NAMALWA (cell line): ENCODE measurements at regions not wholly inside any gene's neighbourhood (a gene's known extent, or its start where the extent isn't known, plus 50 kb on each side); places are given as distances from the start of the nearest gene placed in this dataset.
A peak's percentile ranks its signal among the peaks of the same experiment; 100 is the strongest.

Experiments used
- DNase-seq: peaks from one replicate; pipeline ENCODE4 v3.0.0-alpha.2; 2015; ENCODE audit warnings: low spot score

DNA sequence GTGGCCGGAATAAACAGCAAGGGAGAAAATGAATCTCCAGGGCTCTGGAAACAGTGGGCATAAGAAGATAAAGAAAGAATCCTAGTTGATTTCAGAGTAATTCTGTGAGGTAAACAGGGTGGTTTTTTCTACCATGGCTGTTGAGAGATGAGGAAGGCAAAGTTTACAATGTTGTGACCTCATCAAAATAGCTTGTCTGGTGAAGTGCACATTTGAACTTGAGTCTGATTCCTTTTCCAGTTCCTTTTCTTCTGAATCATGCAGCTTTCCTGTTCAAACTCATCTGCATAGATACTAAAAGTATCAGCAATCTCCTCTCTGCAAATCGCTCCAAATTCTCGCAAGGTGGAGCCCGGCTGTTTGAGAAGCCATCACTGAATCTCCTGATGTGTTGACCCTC, 161.7 kb downstream of the PLPP3 start:
- no peak for DNase-seq

DNA sequence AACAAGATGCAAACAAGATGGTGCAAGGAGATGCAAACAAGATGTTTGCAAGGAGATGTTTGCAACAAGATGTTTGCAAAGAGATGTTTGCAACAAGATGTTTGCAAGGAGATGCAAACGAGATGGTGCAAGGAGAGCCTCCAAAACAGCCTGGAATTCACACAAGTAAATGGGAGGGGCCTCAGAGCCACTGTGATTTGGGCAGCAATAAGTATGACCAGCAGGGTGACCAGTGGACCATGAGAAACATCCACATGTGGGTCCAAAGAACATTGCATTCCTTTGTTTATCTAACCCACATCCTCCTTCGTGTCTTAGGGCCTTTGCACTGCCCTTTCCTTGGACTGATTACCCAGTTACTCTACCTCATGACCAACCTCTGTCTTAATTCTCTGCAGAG, 162.9 kb downstream of the PLPP3 start:
- no peak for DNase-seq

DNA sequence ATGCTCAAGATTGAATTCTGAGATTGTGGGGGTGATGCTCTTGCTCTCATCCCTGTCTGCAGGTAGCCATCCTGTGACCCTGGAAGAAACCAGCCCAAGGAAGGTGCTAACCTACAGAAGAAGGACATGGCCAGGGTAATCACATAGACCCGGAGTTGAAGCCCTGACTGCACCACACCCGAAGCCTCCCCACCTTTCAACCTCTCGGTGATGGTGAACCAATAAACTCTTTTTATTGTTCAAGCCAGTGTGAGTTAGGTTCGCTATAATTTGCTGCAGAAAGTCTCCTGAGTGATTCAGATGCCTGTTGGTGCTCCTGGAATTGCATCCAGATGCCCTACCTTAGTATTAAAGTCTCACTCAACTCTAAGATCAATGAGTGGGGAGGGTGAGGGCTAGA, 163.6 kb downstream of the PLPP3 start:
- DNase-seq: no peak

DNA sequence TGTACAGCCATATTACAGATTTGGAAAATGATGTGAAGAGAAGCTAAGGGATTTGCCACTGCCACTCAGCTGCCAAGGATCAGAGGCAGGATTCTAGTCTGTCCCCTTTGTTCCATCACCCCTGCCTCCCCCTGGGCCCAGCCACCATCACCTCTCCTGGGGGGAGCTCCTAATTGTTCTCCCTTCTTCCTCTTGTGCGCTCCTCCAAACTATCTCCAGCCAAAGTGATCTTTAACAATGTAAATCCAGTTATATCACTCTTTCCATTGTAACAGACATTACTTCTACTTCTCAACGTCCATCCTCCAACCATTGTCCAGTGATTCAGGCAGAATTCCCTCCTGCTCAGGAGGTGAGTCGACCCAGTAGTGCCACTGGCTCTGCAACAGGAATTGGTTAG, 164.1 kb downstream of the PLPP3 start:
- no peak for DNase-seq

DNA sequence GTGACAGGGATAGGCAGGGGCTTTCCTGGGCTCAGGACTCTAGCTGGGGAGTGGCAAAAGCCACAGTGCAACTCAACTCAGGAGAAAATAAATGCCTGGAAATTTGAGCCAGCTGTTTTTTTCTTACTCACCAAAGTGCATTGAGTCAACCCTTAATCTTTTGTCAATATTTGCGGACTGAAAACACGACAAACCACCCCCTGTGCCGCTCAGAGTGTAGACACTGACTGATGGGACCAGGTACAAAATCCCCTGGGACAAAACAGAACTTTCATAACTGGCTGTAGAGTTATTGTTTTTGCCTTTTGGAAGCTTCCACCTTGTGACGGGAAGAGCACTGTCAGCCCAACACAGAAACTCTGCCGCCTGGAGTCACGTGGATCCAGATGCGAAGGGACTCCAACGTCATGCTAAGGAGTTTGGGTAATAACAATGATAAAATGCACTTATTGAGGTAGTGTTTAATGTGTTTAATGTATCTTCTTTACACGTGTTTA, 164.6 kb downstream of the PLPP3 start:
- DNase-seq: no peak

DNA sequence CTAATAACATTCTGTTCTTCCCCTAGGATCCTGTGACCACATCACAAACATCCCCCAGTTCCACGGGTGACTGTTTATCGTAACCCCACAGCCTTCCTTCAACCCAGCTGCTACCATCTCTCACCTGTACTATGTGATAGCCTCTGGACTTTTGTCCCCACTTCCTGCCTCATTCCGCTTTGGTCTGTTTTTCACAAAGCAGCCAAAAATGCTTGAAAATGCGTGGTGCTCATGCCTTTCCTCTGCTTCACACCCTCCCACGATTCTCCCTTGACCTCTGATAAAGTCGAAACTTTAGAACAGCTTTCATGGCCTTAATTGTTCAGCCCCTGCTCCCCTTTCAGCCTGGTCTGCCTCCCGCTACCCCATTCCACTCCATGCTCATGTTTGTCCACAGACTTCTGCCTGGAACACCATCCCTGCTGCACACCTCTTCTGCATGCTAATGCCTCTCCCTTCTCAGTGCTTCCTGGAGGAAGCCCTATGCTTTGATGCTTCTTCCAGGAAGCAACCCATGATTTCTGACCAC, 165.6 kb downstream of the PLPP3 start:
- no peak for DNase-seq

DNA sequence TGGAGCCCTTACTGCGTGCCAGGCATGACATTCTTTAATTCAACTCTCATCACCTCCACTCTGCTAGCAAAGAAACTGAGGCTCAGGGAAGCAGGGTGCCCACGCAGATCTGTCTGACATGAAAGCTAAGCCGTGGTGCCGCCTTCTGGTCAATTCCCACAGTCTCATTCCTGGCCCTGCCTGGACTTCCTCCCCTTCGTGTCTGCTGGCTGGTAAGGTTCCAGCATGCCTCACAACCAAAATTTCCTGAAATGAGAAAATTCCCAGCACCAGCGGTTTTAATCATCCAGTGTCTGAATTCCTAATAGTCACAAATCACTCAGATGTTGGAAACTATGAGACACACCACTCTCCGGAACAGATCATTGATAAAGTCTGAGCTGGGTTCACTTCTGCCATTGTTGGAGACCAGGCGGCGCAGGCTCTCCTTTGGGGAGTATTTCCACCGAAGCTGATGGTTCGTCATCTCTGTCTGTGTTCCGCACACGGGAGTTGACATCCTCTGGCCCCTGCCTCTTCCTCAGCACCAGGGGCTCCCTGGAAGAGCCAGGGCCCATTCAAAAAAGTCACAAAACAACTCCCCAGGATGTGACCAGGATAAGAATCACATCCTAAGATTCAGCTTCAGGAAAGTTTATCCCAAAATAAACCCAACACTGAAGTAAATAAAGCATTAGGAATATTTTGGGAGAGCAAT, 167.7 kb downstream of the PLPP3 start:
- DNase-seq: no peak

DNA sequence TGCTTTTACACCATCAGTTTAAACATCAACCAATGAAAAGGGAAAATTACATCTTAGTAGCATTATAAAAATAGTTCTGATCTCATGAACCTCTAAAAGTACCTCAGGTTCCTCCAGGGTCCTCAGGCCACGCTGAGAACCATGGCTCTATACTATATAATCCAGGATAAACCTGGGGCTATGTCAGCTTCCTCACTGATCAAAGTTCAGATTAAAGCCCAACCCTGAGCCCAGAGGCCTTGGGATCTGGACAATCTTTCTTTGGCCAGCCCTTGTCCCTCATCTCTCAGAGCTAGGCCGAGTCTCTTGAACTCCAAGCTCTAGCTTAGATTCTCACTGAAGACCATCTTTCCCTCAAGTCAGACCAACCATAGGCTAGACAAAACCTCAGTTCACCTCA, 168.3 kb downstream of the PLPP3 start:
- no peak for DNase-seq

DNA sequence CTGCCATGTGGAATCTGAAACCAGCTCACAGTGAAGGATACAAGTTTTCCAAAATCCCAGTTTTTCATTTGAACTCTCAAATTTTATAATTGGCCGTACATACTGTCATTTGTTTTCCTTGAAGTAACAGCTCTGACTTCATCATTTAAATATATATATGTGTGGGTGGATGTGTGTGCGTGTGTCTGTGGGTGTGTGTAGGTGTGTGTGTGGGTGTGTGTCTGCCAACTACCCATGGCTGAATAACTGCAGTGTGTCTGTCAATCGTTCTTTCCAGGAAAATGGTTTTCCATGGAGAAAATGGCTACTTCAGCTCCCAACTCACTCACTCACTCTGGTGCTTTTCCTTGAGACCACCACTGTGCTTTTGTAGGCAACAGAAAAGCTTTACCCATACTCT, 169.0 kb downstream of the PLPP3 start:
- DNase-seq: no peak

DNA sequence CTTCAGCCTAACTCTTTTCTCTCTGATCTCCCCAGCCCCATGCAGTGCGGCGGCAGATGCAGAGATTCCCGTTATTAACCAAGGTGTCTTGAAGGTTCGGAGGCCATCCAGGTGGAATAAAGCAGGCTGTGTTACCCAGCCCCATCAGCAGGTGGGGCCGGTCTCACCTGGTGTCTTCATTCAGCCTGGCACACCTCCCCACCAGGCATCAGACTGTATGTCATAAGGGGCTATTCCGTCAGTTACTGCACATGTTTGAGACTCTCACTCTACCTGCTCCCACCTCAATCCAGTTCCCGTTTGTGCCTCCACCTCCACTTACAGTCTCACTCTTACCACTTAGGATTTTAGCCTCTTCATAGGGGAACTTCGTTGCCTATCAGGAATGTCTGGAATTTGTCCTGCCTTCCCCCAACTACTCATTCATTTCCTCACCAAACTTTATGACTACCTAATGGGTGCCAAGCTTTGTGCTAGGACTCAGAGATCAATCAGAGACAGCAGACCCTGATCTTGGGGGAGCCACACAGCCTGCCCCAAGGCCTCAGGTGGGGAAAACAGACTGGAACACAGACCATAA, 170.2 kb downstream of the PLPP3 start:
- DNase-seq: peak; percentile 8

DNA sequence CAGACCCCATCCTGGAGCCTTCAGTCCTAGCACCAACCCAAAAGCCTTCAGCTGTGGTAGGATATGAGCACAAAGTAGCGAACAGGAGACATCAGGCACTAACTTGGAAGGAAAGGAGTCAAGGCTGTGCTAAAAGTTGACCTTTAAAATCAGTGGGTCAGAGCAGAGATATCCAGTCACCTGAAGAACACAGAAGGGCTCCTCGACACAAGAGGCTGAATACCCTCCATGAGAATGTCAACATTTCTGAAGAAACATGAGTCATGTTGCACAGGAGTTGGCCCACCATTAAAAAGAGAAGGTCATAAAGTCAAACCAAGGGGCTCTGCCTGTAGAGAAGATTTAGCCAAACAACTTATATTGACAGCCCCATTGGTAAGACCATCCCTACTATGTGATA, 172.5 kb downstream of the PLPP3 start:
- no peak for DNase-seq

DNA sequence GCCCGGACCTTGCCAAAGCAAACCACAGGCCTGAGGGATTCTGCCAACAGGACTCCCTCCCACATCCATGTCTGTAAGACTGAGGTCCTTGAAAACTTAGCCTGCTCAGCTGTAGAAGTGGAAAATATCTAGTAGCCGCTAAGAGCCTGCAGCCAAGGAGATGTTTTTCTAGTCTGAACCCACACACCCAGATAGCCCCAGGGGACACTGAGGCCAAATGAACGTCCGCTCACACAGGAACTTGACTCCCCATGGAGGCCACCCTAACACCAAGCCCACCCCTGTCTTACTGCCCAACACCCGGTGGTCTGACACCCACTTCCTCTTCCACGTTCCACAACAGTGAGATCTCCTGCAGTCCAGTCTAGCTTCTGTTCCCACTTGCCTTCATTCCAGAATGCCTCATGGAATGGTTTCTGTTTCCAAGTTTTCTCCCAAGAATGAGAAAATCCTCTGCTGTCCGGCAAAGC, 174.8 kb downstream of the PLPP3 start:
- no peak for DNase-seq

DNA sequence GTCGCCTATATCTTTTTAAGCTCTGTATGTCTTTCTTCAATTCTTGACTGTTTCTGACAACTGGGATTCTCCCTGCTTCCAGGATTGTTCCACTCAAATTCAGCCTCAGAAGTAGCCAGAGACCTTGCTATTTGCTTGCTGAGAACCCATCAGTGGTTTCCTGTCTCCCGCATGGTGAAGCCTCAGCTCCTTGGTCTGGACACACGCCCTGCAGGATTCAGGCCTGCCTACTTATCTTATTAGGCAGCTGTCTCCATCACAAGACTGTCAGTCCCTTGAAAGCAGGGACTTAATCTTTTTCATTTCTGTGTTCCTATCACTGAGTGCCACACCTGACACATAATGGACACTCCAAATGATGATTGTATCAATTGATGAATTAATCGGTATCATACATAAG, 175.3 kb downstream of the PLPP3 start:
- DNase-seq: no peak

DNA sequence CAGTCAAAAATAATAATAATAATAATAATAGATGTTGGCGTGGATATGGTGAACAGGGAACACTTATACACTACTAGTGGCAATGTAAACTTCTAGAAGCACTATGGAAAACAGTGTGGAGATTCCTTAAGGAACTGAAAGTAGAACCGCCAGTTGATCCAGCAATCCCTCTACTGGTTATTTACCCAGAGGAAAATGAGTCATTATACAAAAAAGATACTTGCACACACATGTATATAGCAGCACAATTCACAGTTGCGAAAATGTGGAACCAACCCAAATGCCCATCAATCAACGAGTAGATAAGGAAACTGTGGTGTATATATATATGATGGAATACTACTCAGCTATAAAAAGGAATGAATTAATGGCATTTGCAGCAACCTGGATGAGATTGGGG, 176.0 kb downstream of the PLPP3 start:
- no peak for DNase-seq

DNA sequence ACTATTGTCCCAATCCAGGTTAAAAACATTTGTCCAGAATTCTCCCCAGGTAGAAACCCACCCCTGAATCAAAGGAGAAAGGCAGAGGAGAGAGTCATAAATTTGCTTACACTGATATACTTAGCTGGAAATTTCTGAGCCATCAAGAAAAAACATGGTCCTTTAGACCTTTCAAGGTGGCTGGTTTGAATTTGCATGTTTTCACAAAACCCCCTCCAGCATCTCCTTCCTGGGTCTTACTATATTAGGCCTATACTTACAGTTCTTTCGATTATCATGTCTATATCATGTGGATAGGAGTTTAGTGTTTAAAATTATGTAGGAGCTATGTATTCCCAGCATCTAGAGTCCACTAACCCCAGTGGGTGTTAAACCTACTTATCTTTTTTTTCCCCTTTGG, 178.2 kb downstream of the PLPP3 start:
- no peak for DNase-seq

DNA sequence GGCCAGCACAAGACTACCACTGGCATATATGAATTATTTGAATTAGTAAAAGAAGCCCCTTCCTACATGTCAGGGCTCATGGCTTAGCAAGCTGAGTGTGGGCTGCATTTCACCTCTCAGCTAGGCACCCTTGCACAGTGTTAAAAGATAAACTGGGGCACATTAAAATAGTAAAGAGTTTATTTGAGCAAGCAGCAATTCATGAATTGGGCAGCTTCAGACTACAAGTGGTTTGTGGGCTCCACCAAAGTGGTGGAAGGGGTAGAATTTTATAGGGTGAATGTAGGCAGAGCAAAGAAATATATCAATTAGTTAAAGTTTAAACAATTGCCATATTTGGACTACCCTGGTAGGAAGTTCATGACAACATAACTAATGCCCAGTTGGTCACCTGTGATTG, 178.8 kb downstream of the PLPP3 start:
- DNase-seq: no peak

DNA sequence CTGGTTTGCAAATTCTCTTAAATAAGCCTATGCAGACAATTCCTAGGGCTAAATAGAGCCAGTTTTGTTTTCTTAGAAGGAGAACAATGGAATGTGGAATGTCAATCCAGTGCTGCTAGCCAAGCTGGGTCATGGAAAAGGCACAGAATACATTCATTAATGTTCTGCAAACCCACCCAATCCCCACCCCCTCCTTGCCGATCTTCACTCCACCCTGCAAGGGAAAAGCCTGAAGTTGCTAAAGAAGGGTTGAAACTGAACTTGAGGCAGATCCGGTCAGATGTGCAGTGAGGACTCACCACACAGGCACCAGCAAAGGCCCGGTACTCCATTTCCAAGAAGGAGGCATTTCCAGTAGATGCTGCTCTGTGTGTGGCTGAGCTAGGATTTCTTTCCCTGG, 179.6 kb downstream of the PLPP3 start:
- DNase-seq: no peak

DNA sequence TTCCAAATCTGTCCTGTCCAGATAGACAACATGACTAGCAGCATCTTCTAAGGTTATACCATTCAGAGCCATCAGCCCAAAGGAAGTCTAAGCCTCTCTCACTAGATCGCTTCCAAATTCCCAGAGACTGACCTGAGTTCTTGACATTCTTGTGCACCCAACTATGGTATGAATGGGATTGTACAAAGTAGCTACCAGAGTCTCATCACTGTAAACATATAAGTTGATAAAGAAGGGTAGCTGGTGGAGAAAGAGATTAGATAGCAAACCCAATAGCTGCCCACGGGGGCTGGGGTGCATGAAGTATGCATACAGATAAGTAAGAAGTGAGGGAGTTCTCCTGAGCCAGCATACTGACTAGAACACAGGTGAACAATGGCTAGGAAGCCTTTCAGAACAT, 180.0 kb downstream of the PLPP3 start:
- DNase-seq: no peak

DNA sequence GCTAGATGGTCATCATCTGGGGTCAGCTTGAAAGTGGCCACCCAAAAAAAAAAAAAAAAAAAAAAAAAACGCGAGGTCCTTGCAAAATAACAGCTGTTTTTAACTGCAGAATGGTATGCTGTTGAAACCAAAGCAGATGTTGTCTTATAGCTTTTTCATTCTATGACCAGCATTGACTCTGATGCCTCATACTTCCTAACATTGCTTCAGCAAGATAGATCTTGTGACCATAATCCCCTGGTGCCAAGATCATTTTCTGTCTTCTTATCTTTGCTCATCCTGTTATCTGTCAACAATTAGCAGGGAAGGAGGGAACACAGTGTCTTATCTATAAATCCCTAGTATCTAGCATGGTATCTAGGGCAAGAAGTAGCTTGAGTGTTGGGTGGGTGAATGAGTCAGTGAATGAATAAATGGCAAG, 181.5 kb downstream of the PLPP3 start:
- DNase-seq: no peak

DNA sequence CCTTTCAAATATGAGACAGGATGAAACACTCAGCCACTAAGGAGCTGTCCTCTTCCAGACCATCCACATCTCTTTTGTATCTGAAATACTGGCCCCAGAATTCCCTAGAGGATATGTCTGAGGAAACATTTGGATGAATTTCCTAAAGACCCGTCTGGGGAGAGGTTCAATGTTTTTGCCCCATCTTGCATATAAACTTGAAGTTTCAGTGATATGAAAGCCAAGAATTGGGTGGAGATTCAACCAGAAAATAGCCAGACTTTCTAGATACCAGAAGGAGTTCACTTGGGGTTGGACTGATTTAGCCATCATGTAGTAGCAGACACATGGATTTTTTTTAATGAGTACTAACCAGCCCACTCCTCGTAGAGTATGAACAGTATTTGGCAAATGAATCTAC, 182.0 kb downstream of the PLPP3 start:
- no peak for DNase-seq

DNA sequence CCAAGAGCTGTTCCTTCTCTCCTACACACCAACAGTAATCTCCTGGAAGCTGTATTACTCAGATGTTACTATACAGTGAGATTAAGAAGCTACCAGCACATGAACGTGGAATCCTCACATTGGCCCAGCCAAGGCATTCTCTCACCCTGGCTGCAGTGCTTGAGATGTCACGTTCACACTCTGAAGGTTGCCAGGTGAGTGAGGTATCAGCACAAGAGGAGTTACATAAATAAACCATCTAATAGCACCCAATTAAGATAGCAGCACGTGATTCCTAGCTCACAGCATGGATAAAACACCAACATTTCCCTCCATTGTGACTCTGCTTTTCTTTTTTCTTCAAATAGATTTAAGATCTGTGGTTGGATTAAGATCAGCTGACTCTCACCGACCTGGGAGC, 182.8 kb downstream of the PLPP3 start:
- DNase-seq: no peak

DNA sequence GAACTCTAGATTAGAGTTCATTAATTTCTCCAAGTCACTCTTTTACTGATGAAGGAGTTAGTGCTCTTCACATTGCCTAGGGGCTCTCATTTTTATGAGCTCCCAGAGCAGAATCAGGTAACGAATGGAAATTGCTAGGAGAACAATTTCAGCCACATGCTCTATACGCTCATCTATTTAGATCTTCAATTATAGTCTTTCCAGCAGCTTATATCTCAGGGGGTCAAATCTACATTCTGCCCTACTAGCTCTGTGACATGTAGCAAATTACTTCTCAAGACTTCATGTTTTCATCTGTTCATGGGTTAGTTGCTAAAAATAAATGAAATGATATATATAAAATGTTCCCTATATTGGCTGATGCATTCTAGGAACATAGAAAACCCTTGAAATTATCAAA, 183.6 kb downstream of the PLPP3 start:
- DNase-seq: no peak

DNA sequence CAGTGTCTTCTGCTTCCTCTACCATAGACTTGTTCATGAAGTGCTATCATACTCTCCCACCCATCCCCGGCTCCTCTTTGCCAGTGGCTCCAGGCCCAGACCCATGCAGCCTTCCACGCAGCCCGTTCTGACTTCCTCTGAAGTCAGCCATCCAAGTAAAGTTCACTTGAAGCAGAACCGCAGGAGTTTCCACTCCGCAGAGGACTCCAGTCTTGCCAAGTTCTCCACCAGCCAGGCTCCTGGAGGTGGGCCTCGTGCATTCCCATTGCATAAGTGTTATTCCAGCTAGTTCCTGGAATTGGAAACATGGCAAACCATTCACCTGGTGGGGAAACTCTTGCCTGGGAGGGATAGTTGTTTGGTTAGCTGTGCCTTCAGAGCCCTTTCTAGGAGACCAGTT, 185.1 kb downstream of the PLPP3 start:
- no peak for DNase-seq
